HEK293 (cell line): ENCODE measurements at regions not wholly inside any gene's neighbourhood (a gene's known extent, or its start where the extent isn't known, plus 50 kb on each side); places are given as distances from the start of the nearest gene placed in this dataset.

ENCODE experiments used
- INSM2 ChIP-seq: fragments of 450-650 bp; formaldehyde crosslinking; IDR thresholded peaks from 2 replicates; pipeline ENCODE4 v1.5.1; 2016; ENCODE audit warnings: missing biosample characterization, missing genetic modification characterization
- ZBTB20 ChIP-seq: fragments of 450-650 bp; formaldehyde crosslinking; IDR thresholded peaks from 2 replicates; pipeline ENCODE4 v1.5.1; 2016; ENCODE audit warnings: missing biosample characterization, missing genetic modification characterization
- ZNF114 ChIP-seq: fragments of 450-650 bp; formaldehyde crosslinking; IDR thresholded peaks from 2 replicates; pipeline ENCODE4 v1.5.0; 2017; ENCODE audit warnings: missing biosample characterization, missing genetic modification characterization
- ZNF335 ChIP-seq: fragments of 450-650 bp; formaldehyde crosslinking; conservative IDR thresholded peaks from 2 replicates; pipeline ENCODE4 v1.5.1; 2016; ENCODE audit warnings: missing biosample characterization, missing genetic modification characterization
- ZNF518A ChIP-seq: fragments of 450-650 bp; formaldehyde crosslinking; conservative IDR thresholded peaks from 2 replicates; pipeline ENCODE4 v1.5.1; 2016; ENCODE audit warnings: low read depth, missing biosample characterization, missing genetic modification characterization
- ZNF600 ChIP-seq: fragments of 450-650 bp; formaldehyde crosslinking; IDR thresholded peaks from 2 replicates; pipeline ENCODE4 v1.5.1; 2016; ENCODE audit warnings: missing biosample characterization, missing genetic modification characterization
- ZNF610 ChIP-seq: fragments of 450-650 bp; formaldehyde crosslinking; IDR thresholded peaks from 2 replicates; pipeline ENCODE4 v1.5.1; 2016; ENCODE audit warnings: missing biosample characterization, missing genetic modification characterization, borderline replicate concordance
- ZNF785 ChIP-seq: fragments of 450-650 bp; formaldehyde crosslinking; IDR thresholded peaks from 2 replicates; pipeline ENCODE4 v1.5.1; 2016; ENCODE audit warnings: missing biosample characterization, missing genetic modification characterization
- TF ChIP-seq, protein P1 (sequence below): fragments of 450-650 bp; formaldehyde crosslinking; IDR thresholded peaks from 2 replicates; pipeline ENCODE4 v1.5.1; 2016; ENCODE audit warnings: missing biosample characterization, missing genetic modification characterization
- TF ChIP-seq, protein P2 (sequence below): fragments of 450-650 bp; formaldehyde crosslinking; IDR thresholded peaks from 2 replicates; pipeline ENCODE4 v1.5.1; 2016; ENCODE audit warnings: missing biosample characterization, missing genetic modification characterization
- TF ChIP-seq, protein P3 (sequence below): fragments of 450-650 bp; formaldehyde crosslinking; IDR thresholded peaks from 2 replicates; pipeline ENCODE4 v1.5.1; 2016; ENCODE audit warnings: missing biosample characterization, missing genetic modification characterization
- TF ChIP-seq, protein P4 (sequence below): fragments of 450-650 bp; formaldehyde crosslinking; conservative IDR thresholded peaks from 2 replicates; pipeline ENCODE4 v1.5.1; 2016; ENCODE audit warnings: low read depth, missing biosample characterization, missing genetic modification characterization

DNA sequence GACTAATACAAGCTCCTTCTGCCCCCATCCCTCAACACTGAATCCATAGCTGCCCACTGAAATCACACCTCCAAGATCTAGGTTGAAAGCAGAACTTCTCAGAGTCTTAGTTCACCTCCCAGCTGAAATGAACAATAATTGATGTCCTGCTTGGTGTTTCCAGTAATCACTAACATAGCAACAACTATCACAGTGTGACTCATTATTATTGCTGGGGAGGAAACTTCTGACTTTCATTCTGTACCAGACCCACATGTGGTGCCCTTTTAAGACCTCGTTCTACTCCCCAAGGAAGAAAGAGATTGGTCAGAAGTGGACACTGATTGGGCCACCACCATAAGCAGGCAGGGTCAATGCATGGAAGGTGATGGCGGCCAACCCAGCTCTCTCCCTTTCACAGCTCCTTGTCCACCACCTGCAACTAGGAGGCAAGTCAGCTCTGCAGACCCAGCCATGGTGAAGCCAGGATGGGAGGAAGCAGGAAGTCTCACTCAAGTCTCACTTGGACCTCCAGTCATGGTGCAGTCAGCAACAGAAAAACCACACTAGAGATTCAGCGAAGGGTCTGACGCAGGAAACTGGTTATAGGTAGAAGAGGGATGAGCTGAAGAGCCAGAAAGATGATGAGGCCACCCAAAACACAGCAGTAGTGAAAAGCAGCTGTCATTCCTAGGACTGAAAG lies 720.2 kb downstream of the PTPRU start:
- no peak for TF ChIP-seq ZNF114
- TF ChIP-seq, protein P1, sequence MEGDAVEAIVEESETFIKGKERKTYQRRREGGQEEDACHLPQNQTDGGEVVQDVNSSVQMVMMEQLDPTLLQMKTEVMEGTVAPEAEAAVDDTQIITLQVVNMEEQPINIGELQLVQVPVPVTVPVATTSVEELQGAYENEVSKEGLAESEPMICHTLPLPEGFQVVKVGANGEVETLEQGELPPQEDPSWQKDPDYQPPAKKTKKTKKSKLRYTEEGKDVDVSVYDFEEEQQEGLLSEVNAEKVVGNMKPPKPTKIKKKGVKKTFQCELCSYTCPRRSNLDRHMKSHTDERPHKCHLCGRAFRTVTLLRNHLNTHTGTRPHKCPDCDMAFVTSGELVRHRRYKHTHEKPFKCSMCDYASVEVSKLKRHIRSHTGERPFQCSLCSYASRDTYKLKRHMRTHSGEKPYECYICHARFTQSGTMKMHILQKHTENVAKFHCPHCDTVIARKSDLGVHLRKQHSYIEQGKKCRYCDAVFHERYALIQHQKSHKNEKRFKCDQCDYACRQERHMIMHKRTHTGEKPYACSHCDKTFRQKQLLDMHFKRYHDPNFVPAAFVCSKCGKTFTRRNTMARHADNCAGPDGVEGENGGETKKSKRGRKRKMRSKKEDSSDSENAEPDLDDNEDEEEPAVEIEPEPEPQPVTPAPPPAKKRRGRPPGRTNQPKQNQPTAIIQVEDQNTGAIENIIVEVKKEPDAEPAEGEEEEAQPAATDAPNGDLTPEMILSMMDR (tag by site-specific recombination): no peak
- TF ChIP-seq INSM2: no peak
- no peak for TF ChIP-seq ZNF600 (tag by site-specific recombination)
- no peak for TF ChIP-seq ZNF518A
- TF ChIP-seq, protein P2, sequence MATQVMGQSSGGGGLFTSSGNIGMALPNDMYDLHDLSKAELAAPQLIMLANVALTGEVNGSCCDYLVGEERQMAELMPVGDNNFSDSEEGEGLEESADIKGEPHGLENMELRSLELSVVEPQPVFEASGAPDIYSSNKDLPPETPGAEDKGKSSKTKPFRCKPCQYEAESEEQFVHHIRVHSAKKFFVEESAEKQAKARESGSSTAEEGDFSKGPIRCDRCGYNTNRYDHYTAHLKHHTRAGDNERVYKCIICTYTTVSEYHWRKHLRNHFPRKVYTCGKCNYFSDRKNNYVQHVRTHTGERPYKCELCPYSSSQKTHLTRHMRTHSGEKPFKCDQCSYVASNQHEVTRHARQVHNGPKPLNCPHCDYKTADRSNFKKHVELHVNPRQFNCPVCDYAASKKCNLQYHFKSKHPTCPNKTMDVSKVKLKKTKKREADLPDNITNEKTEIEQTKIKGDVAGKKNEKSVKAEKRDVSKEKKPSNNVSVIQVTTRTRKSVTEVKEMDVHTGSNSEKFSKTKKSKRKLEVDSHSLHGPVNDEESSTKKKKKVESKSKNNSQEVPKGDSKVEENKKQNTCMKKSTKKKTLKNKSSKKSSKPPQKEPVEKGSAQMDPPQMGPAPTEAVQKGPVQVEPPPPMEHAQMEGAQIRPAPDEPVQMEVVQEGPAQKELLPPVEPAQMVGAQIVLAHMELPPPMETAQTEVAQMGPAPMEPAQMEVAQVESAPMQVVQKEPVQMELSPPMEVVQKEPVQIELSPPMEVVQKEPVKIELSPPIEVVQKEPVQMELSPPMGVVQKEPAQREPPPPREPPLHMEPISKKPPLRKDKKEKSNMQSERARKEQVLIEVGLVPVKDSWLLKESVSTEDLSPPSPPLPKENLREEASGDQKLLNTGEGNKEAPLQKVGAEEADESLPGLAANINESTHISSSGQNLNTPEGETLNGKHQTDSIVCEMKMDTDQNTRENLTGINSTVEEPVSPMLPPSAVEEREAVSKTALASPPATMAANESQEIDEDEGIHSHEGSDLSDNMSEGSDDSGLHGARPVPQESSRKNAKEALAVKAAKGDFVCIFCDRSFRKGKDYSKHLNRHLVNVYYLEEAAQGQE (tag by site-specific recombination): no peak
- no peak for TF ChIP-seq ZNF785 (tag by site-specific recombination)
- TF ChIP-seq ZNF610: no peak
- TF ChIP-seq ZNF335: no peak
- no peak for TF ChIP-seq ZBTB20 (tag by site-specific recombination)
- TF ChIP-seq, protein P3, sequence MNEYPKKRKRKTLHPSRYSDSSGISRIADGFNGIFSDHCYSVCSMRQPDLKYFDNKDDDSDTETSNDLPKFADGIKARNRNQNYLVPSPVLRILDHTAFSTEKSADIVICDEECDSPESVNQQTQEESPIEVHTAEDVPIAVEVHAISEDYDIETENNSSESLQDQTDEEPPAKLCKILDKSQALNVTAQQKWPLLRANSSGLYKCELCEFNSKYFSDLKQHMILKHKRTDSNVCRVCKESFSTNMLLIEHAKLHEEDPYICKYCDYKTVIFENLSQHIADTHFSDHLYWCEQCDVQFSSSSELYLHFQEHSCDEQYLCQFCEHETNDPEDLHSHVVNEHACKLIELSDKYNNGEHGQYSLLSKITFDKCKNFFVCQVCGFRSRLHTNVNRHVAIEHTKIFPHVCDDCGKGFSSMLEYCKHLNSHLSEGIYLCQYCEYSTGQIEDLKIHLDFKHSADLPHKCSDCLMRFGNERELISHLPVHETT (tag by site-specific recombination): no peak
- TF ChIP-seq, protein P4, sequence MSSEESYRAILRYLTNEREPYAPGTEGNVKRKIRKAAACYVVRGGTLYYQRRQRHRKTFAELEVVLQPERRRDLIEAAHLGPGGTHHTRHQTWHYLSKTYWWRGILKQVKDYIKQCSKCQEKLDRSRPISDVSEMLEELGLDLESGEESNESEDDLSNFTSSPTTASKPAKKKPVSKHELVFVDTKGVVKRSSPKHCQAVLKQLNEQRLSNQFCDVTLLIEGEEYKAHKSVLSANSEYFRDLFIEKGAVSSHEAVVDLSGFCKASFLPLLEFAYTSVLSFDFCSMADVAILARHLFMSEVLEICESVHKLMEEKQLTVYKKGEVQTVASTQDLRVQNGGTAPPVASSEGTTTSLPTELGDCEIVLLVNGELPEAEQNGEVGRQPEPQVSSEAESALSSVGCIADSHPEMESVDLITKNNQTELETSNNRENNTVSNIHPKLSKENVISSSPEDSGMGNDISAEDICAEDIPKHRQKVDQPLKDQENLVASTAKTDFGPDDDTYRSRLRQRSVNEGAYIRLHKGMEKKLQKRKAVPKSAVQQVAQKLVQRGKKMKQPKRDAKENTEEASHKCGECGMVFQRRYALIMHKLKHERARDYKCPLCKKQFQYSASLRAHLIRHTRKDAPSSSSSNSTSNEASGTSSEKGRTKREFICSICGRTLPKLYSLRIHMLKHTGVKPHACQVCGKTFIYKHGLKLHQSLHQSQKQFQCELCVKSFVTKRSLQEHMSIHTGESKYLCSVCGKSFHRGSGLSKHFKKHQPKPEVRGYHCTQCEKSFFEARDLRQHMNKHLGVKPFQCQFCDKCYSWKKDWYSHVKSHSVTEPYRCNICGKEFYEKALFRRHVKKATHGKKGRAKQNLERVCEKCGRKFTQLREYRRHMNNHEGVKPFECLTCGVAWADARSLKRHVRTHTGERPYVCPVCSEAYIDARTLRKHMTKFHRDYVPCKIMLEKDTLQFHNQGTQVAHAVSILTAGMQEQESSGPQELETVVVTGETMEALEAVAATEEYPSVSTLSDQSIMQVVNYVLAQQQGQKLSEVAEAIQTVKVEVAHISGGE (tag by site-specific recombination): no peak
